Testis (tissue), 2 donors: ENCODE measurements at regions not wholly inside any gene's neighbourhood (a gene's known extent, or its start where the extent isn't known, plus 50 kb on each side); places are given as distances from the start of the nearest gene placed in this dataset.

Experiments
- POLR2A ChIP-seq: fragments of 450-650 bp; IDR thresholded peaks from one replicate; pipeline ENCODE4 v1.6.1; 2017; ENCODE audit warnings: antibody characterized with exemption, mild to moderate bottlenecking, moderate library complexity
- TF ChIP-seq, protein P1 (sequence below), 3 experiments: fragments of 450-650 bp in 2 of 3; fragments of 200-600 bp in 1 of 3; sonication (generic) in 1 of 3; IDR thresholded peaks; one replicate each; pipeline ENCODE4 v1.5.1; 2016 to 2019; ENCODE audit warnings: antibody characterized with exemption in 3 of 3, mild to moderate bottlenecking in 2 of 3, moderate library complexity in 1 of 3

DNA sequence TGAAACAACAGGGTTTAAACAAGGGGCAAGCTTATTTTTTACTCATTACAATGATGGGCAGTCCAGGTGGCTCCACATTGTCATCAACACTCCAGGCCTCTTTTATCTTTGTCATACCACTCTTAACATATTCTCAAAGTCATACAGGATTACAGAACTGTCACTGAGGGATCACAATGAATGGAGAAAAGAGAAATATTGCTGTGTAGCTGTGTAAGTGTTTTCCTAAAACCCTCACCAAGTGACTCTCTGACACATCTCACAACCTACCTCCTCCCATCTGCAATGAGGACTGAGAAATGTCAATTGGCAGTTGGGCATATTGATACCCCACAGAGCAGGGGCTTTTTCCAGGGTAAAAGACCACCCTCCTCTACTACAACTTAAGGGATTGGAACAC lies 562.1 kb downstream of the TBC1D4 start:
- TF ChIP-seq, protein P1, sequence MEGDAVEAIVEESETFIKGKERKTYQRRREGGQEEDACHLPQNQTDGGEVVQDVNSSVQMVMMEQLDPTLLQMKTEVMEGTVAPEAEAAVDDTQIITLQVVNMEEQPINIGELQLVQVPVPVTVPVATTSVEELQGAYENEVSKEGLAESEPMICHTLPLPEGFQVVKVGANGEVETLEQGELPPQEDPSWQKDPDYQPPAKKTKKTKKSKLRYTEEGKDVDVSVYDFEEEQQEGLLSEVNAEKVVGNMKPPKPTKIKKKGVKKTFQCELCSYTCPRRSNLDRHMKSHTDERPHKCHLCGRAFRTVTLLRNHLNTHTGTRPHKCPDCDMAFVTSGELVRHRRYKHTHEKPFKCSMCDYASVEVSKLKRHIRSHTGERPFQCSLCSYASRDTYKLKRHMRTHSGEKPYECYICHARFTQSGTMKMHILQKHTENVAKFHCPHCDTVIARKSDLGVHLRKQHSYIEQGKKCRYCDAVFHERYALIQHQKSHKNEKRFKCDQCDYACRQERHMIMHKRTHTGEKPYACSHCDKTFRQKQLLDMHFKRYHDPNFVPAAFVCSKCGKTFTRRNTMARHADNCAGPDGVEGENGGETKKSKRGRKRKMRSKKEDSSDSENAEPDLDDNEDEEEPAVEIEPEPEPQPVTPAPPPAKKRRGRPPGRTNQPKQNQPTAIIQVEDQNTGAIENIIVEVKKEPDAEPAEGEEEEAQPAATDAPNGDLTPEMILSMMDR (IDR thresholded peaks at IDR 0.05) = no peak
- no peak for TF ChIP-seq POLR2A
